ENCODE measurements at regions not wholly inside any gene's neighbourhood (a gene's known extent, or its start where the extent isn't known, plus 50 kb on each side); places are given as distances from the start of the nearest gene placed in this dataset.
"Not testable (repeated sequence)": the region's sequence is repeated elsewhere in the genome, so short reads cannot be mapped to it uniquely, and the experiment has no call there.

DNA sequence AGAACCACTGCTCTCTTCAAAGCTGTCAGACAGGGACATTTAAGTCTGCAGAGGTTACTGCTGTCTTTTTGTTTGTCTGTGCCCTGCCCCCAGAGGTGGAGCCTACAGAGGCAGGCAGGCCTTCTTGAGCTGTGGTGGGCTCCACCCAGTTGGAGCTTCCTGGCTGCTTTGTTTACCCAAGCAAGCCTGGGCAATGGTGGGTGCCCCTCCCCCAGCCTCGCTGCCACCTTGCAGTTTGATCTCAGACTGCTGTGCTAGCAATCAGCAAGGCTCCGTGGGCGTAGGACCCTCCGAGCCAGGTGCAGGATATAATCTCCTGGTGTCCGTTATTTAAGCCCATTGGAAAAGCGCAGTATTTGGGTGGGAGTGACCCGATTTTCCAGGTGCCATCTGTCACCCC is 179.5 kb upstream of the PROX1 start:
- TF ChIP-seq, protein P1, sequence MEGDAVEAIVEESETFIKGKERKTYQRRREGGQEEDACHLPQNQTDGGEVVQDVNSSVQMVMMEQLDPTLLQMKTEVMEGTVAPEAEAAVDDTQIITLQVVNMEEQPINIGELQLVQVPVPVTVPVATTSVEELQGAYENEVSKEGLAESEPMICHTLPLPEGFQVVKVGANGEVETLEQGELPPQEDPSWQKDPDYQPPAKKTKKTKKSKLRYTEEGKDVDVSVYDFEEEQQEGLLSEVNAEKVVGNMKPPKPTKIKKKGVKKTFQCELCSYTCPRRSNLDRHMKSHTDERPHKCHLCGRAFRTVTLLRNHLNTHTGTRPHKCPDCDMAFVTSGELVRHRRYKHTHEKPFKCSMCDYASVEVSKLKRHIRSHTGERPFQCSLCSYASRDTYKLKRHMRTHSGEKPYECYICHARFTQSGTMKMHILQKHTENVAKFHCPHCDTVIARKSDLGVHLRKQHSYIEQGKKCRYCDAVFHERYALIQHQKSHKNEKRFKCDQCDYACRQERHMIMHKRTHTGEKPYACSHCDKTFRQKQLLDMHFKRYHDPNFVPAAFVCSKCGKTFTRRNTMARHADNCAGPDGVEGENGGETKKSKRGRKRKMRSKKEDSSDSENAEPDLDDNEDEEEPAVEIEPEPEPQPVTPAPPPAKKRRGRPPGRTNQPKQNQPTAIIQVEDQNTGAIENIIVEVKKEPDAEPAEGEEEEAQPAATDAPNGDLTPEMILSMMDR (IDR thresholded peaks at IDR 0.05): not testable (repeated sequence)
- not testable (repeated sequence) for TF ChIP-seq POLR2A (IDR thresholded peaks at IDR 0.05)
